ENCODE measurements at regions not wholly inside any gene's neighbourhood (a gene's known extent, or its start where the extent isn't known, plus 50 kb on each side); places are given as distances from the start of the nearest gene placed in this dataset.

DNA sequence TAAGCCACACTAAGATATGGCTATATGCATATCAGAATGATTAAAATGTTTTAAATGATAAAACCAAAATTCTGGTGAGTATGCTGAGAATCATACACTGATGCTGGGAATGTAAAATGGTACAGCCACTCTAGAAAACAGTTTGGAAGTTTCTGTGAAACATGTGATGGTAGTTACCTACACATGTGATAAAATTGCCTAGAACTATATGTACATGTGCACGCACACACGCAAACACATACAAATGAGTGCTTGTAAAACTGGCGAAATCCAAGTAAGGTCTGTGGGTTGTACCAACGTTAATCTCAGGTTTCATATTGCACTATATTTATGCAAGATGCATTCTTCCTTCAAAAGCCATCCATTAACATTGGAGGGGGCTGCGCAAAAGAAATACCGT, 195.0 kb upstream of the RAB6C start:
- TF ChIP-seq, protein P1, sequence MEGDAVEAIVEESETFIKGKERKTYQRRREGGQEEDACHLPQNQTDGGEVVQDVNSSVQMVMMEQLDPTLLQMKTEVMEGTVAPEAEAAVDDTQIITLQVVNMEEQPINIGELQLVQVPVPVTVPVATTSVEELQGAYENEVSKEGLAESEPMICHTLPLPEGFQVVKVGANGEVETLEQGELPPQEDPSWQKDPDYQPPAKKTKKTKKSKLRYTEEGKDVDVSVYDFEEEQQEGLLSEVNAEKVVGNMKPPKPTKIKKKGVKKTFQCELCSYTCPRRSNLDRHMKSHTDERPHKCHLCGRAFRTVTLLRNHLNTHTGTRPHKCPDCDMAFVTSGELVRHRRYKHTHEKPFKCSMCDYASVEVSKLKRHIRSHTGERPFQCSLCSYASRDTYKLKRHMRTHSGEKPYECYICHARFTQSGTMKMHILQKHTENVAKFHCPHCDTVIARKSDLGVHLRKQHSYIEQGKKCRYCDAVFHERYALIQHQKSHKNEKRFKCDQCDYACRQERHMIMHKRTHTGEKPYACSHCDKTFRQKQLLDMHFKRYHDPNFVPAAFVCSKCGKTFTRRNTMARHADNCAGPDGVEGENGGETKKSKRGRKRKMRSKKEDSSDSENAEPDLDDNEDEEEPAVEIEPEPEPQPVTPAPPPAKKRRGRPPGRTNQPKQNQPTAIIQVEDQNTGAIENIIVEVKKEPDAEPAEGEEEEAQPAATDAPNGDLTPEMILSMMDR (conservative IDR thresholded peaks at IDR 0.05 in 1 of 2, IDR thresholded peaks at IDR 0.05 in 1 of 2; ENCODE audit: low read depth in 1 of 2, low read length in 2 of 2) = no peak
- TF ChIP-seq EZH2 (IDR thresholded peaks at IDR 0.05; ENCODE audit: low read length, missing control alignments) = no peak
